LoVo (cell line): ENCODE measurements at regions not wholly inside any gene's neighbourhood (a gene's known extent, or its start where the extent isn't known, plus 50 kb on each side); places are given as distances from the start of the nearest gene placed in this dataset.

ENCODE experiments used
- DNase-seq: peaks from one replicate; pipeline ENCODE4 v3.0.0-alpha.2; 2016; ENCODE audit warnings: low spot score

GRCh38 chr15:100703032-100703578 lies 100.7 kb downstream of the ASB7 start:
- DNase-seq, result no peak

DNA sequence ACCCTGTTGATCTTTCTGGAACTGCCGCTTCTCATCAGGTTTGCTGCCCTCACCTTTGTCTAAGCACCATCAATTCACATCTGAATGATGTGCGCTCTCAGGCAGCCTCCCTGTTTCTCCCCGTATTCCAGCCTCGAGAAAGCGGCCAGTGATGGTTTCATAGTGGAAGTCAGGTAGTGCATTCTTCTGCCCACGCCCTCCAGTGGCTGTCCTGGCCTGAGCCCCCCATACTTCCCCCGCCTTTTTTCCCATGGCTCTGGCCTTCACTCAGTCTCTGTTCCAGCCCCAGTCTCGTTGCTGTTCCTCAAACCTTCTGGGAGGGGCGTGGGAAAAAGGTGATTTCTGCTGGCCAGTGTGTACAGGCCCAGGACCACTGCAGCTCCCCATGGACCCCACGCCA lies 101.3 kb downstream of the ASB7 start:
- no peak for DNase-seq

DNA sequence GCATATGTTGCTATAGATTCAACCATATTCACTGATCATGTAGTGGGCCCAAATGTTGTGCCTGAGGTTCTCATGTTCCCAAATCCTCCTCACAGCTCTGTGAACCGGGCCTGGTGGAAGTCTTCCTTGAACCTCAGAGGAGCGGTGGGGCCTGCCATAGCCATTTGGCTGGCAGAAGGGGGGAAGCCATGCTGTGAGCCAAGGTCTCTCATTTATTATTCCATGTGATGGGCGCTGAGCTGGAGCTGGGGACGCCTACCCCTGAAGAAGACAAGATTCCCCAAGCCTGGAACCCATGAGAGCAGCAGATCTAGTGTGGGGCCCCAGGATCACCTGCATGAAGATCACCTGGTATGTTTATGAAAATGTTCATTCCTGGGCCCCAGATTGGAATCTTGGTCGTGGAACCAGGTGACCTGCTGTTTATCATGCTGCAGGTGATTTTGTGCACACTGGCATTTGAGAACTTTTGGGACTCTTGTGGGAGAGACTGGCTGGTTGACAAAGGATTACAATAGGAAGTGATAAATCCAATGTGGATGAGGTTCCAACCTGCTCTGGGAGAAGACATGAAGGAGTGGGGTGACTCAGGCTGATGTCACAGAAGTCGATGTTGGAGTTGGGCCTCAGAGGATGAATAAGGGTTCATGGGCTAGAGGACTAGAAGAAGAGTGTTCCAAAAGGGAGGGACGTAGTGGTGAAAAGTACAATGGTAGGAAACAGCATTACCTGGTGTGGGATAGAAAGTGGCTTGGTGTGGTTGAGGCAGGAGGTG lies 102.1 kb downstream of the ASB7 start:
- peak; percentile 32 for DNase-seq

DNA sequence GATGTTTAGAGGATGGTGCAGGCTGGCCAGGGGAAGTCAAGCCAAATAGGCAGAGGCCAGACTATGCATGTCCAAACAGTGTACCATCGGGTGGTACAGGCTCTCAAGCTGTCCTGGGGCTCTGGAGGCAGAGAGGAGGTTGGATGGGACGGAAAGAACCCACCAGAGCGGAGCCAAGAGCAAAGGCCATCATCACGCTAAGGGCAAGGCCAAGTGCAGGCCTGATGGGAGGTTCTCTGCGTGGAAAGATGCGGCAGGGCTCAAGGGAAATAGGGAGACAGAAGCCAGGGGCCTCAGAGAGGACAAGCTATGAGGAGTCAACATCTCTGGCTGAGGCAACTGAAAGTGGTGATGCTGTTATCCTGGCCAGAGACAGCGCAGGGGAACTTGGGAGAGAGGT lies 102.7 kb downstream of the ASB7 start:
- no peak for DNase-seq

GRCh38 chr15:100705841-100706240 lies 103.5 kb downstream of the ASB7 start:
- no peak for DNase-seq

- peak; percentile 36 for DNase-seq
Measured at GRCh38 chr15:100707229-100707628, 104.8 kb downstream of the ASB7 start.

GRCh38 chr15:100708916-100709315 lies 106.5 kb downstream of the ASB7 start:
- DNase-seq, result no peak

DNA sequence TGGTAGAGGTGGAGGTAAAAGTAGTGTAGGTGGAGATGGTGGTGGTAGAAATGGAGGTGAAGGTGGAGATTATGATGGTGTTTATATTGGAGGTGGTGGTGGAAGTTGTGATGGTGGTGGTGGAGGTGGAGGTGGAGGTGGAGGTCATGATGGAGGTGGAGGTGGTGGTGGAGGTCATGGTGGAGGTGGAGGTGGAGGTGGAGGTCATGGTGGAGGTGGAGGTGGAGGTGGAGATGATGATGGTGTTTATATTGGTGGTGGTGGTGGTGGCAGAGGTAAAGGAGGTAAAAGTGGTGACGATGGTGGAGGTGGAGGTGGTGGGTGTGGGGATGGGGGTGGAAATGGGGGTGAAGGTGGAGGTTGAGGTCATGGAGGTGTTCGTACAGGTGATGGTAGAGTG lies 107.8 kb downstream of the ASB7 start:
- DNase-seq, result no peak

DNA sequence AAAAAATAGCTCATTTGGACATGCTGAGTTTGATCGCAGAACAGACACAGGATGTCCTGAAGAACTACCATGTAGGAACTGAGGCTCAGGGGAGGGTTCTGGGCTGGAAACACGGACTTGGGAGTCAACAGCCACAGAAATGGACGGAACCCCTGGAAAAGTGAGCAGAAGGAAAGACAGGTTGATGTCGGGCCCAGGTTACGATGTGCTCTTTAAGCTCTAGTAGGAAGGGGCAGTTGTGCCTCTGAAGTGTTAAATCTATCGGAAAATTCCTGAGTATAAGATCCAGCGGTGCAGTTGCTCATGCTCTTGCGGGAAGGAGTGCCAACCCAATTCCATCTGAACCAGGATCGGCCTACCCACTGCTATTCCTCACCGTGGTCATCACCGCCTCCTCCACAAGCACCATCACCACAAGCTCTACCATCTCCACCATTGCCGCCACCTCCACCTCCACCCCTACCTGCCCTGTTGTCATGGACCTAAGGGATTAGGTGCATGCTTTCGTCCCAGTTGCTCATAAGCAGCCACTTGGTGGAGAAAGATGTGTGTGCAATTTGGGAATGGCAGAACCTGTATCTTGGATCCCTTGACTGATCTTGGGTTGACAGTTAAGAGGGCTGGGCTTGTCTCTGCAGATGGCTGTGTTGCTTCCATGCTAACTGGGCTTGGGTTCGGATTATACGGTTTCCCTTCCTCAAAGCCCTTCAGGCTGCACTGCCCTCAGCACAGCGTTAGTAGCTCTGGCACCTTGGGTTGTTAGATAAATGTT lies 108.5 kb downstream of the ASB7 start:
- DNase-seq, result no peak

GRCh38 chr15:100711516-100712021 lies 109.2 kb downstream of the ASB7 start:
- no peak for DNase-seq

DNA sequence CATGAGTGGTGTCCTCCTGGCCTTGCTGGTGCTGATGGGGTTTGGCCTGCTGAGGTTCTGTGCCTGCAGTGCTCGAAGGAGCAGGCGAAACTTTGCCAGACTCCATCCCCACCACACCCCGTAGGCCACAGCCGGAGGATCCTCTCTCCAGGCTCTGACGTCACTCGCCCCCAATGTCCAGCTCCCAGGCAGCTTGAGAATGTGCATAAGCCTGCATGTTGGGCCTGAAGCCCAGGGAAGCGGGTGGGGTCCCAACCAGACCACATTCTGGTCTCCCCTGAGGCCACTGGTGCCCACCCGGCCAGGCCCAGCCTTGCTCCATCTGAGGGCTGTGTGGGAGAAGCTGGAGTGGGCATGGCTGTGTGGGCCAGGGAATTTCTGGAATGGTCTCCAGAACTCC lies 109.8 kb downstream of the ASB7 start:
- peak; percentile 61 for DNase-seq

- peak; percentile 98 for DNase-seq
Measured at GRCh38 chr15:100713163-100713867, 110.9 kb downstream of the ASB7 start.

- no peak for DNase-seq
Measured at GRCh38 chr15:100714034-100714748, 111.8 kb downstream of the ASB7 start.

DNA sequence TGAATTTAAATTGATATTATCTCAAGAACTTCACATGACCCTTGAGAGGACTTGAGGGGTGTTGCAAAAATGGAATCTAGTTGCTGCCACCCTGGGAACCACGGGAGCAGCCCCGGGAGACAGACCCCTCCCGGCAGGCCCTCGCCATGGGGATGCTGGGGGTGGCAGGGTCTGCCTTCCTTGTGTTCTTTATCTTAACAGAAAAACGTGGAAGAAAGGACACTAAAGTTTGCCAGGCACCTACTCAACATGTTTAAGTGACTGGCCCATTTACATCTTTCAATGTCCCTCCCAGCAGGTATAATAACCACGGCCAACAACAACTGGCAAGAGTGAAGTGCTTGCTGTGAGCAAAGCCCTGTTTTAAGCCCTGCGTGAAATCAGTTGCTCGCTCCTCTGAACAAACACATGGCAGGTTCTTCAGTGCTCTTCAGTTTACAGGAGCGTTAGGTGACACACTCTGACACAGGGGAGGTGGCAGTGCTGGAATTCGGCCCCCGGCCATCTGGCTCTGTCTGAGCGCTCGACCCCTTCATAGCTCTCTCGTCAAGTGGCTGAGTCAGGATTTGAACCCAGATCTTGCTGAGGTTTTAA lies 112.5 kb downstream of the ASB7 start:
- DNase-seq, result no peak

GRCh38 chr15:100715571-100716455 lies 113.4 kb downstream of the ASB7 start:
- DNase-seq, result peak; percentile 42

DNA sequence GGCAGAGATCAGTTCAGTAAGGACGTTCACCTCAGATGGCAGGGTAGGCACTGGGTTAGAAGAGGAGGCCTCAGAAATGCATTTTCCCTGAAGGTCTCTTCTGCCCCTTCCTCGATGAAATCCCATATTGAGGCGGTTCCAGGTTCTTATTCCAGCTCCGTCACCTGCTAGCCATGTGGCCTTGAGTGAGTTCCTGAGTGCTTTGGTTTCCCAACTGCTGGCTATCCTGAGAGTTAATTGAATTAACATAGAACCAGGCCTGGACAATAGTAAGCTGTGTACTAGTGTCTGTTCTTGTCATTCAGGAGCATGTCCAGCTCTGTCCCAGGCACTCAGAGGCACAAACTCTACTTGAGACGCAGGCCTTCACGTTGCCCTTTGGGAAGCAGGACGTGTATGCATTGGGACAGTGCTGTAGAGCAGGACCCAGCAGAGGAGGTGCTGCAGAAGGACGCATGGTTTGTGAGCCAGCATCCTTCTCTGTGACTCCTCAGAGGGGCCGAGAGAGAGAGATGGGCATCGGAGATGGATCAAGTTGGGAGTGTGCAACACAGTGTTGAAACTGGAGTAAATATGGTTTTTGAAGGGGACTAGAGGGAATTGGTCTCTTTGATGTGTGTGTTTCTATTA lies 114.2 kb downstream of the ASB7 start:
- no peak for DNase-seq

- no peak for DNase-seq
Measured at GRCh38 chr15:100717596-100717995, 115.2 kb downstream of the ASB7 start.

GRCh38 chr15:100718075-100718980 lies 115.9 kb downstream of the ASB7 start:
- DNase-seq, result no peak
